GM12891 (cell line): ENCODE measurements at regions not wholly inside any gene's neighbourhood (a gene's known extent, or its start where the extent isn't known, plus 50 kb on each side); places are given as distances from the start of the nearest gene placed in this dataset.

Experiments
- POLR2A ChIP-seq: IDR thresholded peaks from 2 replicates; pipeline ENCODE4 v1.6.1; 2011; ENCODE audit warnings: low read depth, low read length, control low read depth
- POLR2AphosphoS5 ChIP-seq: IDR thresholded peaks from 2 replicates; pipeline ENCODE4 v1.6.1; 2011; ENCODE audit warnings: low read depth, low read length, control low read depth

- no peak for TF ChIP-seq POLR2A
- no peak for TF ChIP-seq POLR2AphosphoS5
Measured at GRCh38 chr5:120103495-120103894, 360.6 kb upstream of the PRR16 start.
